ENCODE measurements at regions not wholly inside any gene's neighbourhood (a gene's known extent, or its start where the extent isn't known, plus 50 kb on each side); places are given as distances from the start of the nearest gene placed in this dataset.

DNA sequence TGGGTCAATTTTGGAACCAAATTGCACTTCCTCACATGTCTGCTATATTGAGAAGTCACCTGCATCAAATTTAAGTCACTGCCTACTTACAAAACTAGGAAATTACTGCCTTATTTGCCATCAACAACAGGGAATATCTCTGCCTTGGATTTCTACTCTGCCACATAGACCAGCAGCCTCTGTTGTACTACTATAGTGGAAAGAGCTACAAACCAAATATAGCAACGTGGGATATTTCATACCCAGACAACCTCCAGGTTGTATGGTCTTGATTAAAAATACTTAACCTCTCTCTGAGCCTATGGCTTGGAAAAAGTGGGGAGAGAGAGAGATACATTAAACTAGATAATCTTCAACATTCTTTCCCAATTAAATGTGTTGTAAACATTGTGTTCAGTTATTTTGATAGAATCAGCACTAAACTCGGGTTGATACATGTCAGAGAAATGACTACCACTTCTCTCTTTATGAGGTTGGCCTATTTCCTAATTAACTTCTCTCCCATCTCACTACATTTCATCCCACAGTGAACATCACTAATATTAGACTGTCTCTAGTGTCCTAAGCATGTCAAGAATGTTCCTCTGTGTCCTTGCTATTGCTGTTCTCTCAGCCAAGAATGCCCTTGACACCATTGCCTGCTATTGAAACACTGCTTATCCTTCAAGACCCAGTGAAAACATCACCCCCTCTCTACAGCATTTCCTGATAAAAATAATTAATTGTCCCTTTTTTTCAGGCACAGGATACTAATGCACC lies 421.2 kb downstream of the IPMK start:
- TF ChIP-seq, protein P1, sequence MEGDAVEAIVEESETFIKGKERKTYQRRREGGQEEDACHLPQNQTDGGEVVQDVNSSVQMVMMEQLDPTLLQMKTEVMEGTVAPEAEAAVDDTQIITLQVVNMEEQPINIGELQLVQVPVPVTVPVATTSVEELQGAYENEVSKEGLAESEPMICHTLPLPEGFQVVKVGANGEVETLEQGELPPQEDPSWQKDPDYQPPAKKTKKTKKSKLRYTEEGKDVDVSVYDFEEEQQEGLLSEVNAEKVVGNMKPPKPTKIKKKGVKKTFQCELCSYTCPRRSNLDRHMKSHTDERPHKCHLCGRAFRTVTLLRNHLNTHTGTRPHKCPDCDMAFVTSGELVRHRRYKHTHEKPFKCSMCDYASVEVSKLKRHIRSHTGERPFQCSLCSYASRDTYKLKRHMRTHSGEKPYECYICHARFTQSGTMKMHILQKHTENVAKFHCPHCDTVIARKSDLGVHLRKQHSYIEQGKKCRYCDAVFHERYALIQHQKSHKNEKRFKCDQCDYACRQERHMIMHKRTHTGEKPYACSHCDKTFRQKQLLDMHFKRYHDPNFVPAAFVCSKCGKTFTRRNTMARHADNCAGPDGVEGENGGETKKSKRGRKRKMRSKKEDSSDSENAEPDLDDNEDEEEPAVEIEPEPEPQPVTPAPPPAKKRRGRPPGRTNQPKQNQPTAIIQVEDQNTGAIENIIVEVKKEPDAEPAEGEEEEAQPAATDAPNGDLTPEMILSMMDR (optimal IDR thresholded peaks at IDR 0.05 in 1 of 3, IDR thresholded peaks at IDR 0.05 in 1 of 3, conservative IDR thresholded peaks at IDR 0.05 in 1 of 3; ENCODE audit: extremely low read depth in 1 of 3, insufficient read depth in 2 of 3, low read length in 3 of 3) = no peak
- no peak for TF ChIP-seq EZH2 (IDR thresholded peaks at IDR 0.05; ENCODE audit: low read length)

Measured in keratinocyte (primary cell).